ENCODE measurements at regions not wholly inside any gene's neighbourhood (a gene's known extent, or its start where the extent isn't known, plus 50 kb on each side); places are given as distances from the start of the nearest gene placed in this dataset.

DNA sequence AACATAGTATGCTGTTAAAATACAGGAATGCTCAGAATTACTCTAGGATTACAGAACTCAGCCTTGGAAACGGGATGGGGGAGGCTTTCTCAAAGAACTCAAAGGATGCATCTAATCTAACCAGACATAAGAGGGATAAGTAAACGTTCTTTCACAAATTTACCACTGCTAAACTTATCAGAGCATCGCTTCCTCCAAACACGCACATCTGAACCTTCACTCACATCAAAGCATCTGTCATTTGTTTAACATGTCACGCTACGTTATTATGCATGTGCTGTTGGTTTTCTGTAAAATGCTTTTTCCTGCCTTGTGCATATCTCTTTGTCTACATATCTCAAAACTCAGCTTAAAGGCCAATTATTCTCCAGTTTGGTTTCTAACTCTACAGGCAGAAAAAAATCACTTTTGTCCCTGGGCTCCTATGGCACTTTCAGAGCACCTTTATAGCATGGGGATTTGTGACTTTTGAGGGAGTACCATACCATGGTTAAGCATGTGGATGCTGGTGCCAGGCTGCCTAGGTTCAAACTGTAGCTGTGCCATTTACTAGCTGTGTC is 106.7 kb upstream of the FSHR start:
- DNase-seq (ENCODE audit: low read depth, low spot score) (no peak), FAIRE-seq (no peak)
- no peak overlapping the region for H3K4me2 ChIP-seq (ENCODE audit: control insufficient read depth, extremely low read depth, insufficient read depth, low read depth, low read length)
- no peak overlapping the region for H3K9ac ChIP-seq (ENCODE audit: control insufficient read depth, extremely low read depth, insufficient read depth, low read length)
- TF ChIP-seq, protein P1, sequence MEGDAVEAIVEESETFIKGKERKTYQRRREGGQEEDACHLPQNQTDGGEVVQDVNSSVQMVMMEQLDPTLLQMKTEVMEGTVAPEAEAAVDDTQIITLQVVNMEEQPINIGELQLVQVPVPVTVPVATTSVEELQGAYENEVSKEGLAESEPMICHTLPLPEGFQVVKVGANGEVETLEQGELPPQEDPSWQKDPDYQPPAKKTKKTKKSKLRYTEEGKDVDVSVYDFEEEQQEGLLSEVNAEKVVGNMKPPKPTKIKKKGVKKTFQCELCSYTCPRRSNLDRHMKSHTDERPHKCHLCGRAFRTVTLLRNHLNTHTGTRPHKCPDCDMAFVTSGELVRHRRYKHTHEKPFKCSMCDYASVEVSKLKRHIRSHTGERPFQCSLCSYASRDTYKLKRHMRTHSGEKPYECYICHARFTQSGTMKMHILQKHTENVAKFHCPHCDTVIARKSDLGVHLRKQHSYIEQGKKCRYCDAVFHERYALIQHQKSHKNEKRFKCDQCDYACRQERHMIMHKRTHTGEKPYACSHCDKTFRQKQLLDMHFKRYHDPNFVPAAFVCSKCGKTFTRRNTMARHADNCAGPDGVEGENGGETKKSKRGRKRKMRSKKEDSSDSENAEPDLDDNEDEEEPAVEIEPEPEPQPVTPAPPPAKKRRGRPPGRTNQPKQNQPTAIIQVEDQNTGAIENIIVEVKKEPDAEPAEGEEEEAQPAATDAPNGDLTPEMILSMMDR (optimal IDR thresholded peaks at IDR 0.05 in 1 of 3, IDR thresholded peaks at IDR 0.05 in 1 of 3, conservative IDR thresholded peaks at IDR 0.05 in 1 of 3; ENCODE audit: extremely low read depth in 1 of 3, insufficient read depth in 2 of 3, low read length in 3 of 3) = no peak
- TF ChIP-seq EZH2 (IDR thresholded peaks at IDR 0.05; ENCODE audit: low read length) = no peak
- no peaks in the 10 kb centered on the region for H3K36me3 ChIP-seq (ENCODE audit: control insufficient read depth in 2 of 2, extremely low read depth in 1 of 2, insufficient read depth in 2 of 2, low read length in 2 of 2)
- H3K4me1 ChIP-seq (ENCODE audit: control insufficient read depth, extremely low read depth, insufficient read depth, low read length) = no peaks in the 10 kb centered on the region
- no peaks in the 10 kb centered on the region for H3K9me3 ChIP-seq (ENCODE audit: control insufficient read depth, low read depth, low read length)
- no peak overlapping the region for H2AFZ ChIP-seq (ENCODE audit: control insufficient read depth, low read length)
- dilution Hi-C loops (cut with MboI; ENCODE audit: extremely low pct_ligation_motif_present, low sequenced_read_pairs) = no loop called here
- no peaks in the 10 kb centered on the region for H3K27me3 ChIP-seq (ENCODE audit: control insufficient read depth, extremely low read depth, insufficient read depth, low read length)
- H3K9me1 ChIP-seq (ENCODE audit: control insufficient read depth, extremely low read depth, insufficient read depth, low read length) = no peaks in the 10 kb centered on the region
- H3K4me3 ChIP-seq (ENCODE audit: control insufficient read depth in 2 of 3, extremely low read depth in 1 of 3, insufficient read depth in 2 of 3, low read depth in 1 of 3, low read length in 3 of 3) = no peak overlapping the region
- H3K79me2 ChIP-seq (ENCODE audit: control insufficient read depth, insufficient read depth, low read length) = no peaks in the 10 kb centered on the region
- no peak overlapping the region for H3K27ac ChIP-seq (ENCODE audit: control insufficient read depth, insufficient read depth, low read length)
- no peaks in the 10 kb centered on the region for H4K20me1 ChIP-seq (ENCODE audit: control insufficient read depth, extremely low read depth, insufficient read depth, low read length)

DNA sequence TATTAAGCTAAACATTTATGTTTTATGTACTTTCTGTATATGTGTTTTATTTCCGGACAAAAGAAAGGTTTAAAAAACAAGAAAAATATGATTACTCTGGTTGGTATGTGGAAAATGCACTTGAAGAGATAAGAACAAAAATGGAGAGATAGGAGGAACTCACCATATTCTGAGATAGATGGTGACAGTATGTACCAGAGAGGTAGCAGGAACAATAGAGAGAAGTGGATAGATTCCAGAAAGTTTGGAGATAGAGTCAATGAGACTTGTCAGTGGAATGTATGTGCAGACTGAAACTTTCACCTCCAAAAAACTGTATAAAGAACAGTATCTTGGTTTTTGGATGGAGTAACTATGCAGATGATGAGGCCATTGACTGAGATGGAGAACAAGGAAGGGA is 105.6 kb upstream of the FSHR start:
- no peak for TF ChIP-seq EZH2 (IDR thresholded peaks at IDR 0.05; ENCODE audit: low read length)
- TF ChIP-seq, protein P1 (optimal IDR thresholded peaks at IDR 0.05 in 1 of 3, IDR thresholded peaks at IDR 0.05 in 1 of 3, conservative IDR thresholded peaks at IDR 0.05 in 1 of 3; ENCODE audit: extremely low read depth in 1 of 3, insufficient read depth in 2 of 3, low read length in 3 of 3) = no peak
- Histone ChIP-seq H3K4me2 (ENCODE audit: control insufficient read depth, extremely low read depth, insufficient read depth, low read depth, low read length) (no peak overlapping the region), H3K36me3 (ENCODE audit: control insufficient read depth in 2 of 2, extremely low read depth in 1 of 2, insufficient read depth in 2 of 2, low read length in 2 of 2) (no peaks in the 10 kb centered on the region), H4K20me1 (ENCODE audit: control insufficient read depth, extremely low read depth, insufficient read depth, low read length) (no peaks in the 10 kb centered on the region), H3K79me2 (ENCODE audit: control insufficient read depth, insufficient read depth, low read length) (no peaks in the 10 kb centered on the region), H3K27me3 (ENCODE audit: control insufficient read depth, extremely low read depth, insufficient read depth, low read length) (no peaks in the 10 kb centered on the region), H2AFZ (ENCODE audit: control insufficient read depth, low read length) (no peak overlapping the region), H3K4me1 (ENCODE audit: control insufficient read depth, extremely low read depth, insufficient read depth, low read length) (no peaks in the 10 kb centered on the region), H3K4me3 (ENCODE audit: control insufficient read depth in 2 of 3, extremely low read depth in 1 of 3, insufficient read depth in 2 of 3, low read depth in 1 of 3, low read length in 3 of 3) (no peak overlapping the region), H3K27ac (ENCODE audit: control insufficient read depth, insufficient read depth, low read length) (no peak overlapping the region), H3K9me1 (ENCODE audit: control insufficient read depth, extremely low read depth, insufficient read depth, low read length) (no peaks in the 10 kb centered on the region), H3K9me3 (ENCODE audit: control insufficient read depth, low read depth, low read length) (no peaks in the 10 kb centered on the region), H3K9ac (ENCODE audit: control insufficient read depth, extremely low read depth, insufficient read depth, low read length) (no peak overlapping the region)
- dilution Hi-C loops (cut with MboI; ENCODE audit: extremely low pct_ligation_motif_present, low sequenced_read_pairs) = no loop called here
- DNase-seq (ENCODE audit: low read depth, low spot score) = no peak
- FAIRE-seq = no peak
